Muscle of back (tissue), 3 donors: ENCODE measurements at regions not wholly inside any gene's neighbourhood (a gene's known extent, or its start where the extent isn't known, plus 50 kb on each side); places are given as distances from the start of the nearest gene placed in this dataset.

Experiments used
- DNase-seq, 3 donors: peaks; one replicate each; pipeline versions ENCODE4 v3.0.0 to v3.0.0-alpha.2; 2013

GRCh38 chr10:3413937-3414666 lies 241.5 kb upstream of the PITRM1 start:
- no peak for DNase-seq

GRCh38 chr10:3412646-3413045 lies 240.1 kb upstream of the PITRM1 start:
- no peak for DNase-seq

- DNase-seq, result no peak
Observed at GRCh38 chr10:3412071-3412582, 239.5 kb upstream of the PITRM1 start.

GRCh38 chr10:3411044-3411443 lies 238.5 kb upstream of the PITRM1 start:
- no peak for DNase-seq

GRCh38 chr10:3409928-3410327 lies 237.3 kb upstream of the PITRM1 start:
- DNase-seq, result no peak

- no peak for DNase-seq
Observed at GRCh38 chr10:3408603-3409365, 236.2 kb upstream of the PITRM1 start.

- no peak for DNase-seq
Observed at GRCh38 chr10:3407208-3407607, 234.6 kb upstream of the PITRM1 start.

GRCh38 chr10:3406556-3406955 lies 234.0 kb upstream of the PITRM1 start:
- DNase-seq, result no peak

GRCh38 chr10:3404381-3404780 lies 231.8 kb upstream of the PITRM1 start:
- no peak for DNase-seq

GRCh38 chr10:3402187-3402751 lies 229.7 kb upstream of the PITRM1 start:
- no peak for DNase-seq

- peak in 1 of 3 donors; percentile 76 for DNase-seq
Observed at GRCh38 chr10:3401491-3401938, 228.9 kb upstream of the PITRM1 start.

- no peak for DNase-seq
Observed at GRCh38 chr10:3400348-3400747, 227.8 kb upstream of the PITRM1 start.

GRCh38 chr10:3399756-3400155 lies 227.2 kb upstream of the PITRM1 start:
- no peak for DNase-seq

GRCh38 chr10:3398825-3399646 lies 226.5 kb upstream of the PITRM1 start:
- peak; percentile 22 to 73 (median 31) for DNase-seq

- DNase-seq, result no peak
Observed at GRCh38 chr10:3397846-3398245, 225.3 kb upstream of the PITRM1 start.

GRCh38 chr10:3397231-3397630 lies 224.6 kb upstream of the PITRM1 start:
- DNase-seq, result no peak

GRCh38 chr10:3396116-3396515 lies 223.5 kb upstream of the PITRM1 start:
- DNase-seq, result no peak

- DNase-seq, result no peak
Observed at GRCh38 chr10:3395458-3395861, 222.9 kb upstream of the PITRM1 start.

- no peak for DNase-seq
Observed at GRCh38 chr10:3395041-3395440, 222.5 kb upstream of the PITRM1 start.

- no peak for DNase-seq
Observed at GRCh38 chr10:3393958-3394357, 221.4 kb upstream of the PITRM1 start.

- DNase-seq, result no peak
Observed at GRCh38 chr10:3391657-3392056, 219.1 kb upstream of the PITRM1 start.

GRCh38 chr10:3389130-3389529 lies 216.5 kb upstream of the PITRM1 start:
- DNase-seq, result no peak
